K562 (cell line): ENCODE measurements at regions not wholly inside any gene's neighbourhood (a gene's known extent, or its start where the extent isn't known, plus 50 kb on each side); places are given as distances from the start of the nearest gene placed in this dataset.

Experiments
- ATAC-seq: fragments of 200-7000 bp; cut with Tn5 transposase; 3 replicates; pipeline ENCODE4 v1.9.1; 2020; ENCODE audit warnings: moderate library complexity
- BruUV-seq: library from RNA; stranded (reverse); fragments of 400-500 nt; replicated peaks from 2 replicates; lab custom pipeline; 2021; lab: Mats Ljungman, UMichigan
- CTCF ChIA-PET: fragments of 300-600 bp; formaldehyde crosslinking; extraction: SDS; loops from one replicate; lab custom pipeline; 2021; ENCODE audit warnings: low intra/inter-chr PET ratio; lab: Yijun Ruan, JAX
- POLR2A ChIA-PET: fragments of 300-600, 350-650 bp; sonication (Branson Sonifier 250); formaldehyde crosslinking; extraction: SDS; loops from one replicate; lab custom pipeline; 2021; ENCODE audit warnings: antibody characterized with exemption, inconsistent platforms; lab: Yijun Ruan, JAX
- DNase-seq, 4 experiments: peaks; one replicate each; pipeline versions ENCODE4 v3.0.0 to v3.0.0-alpha.2; 2011 to 2018; ENCODE audit warnings: low spot score in 3 of 4, mixed read lengths in 3 of 4; ENCODE audit errors: extremely low read depth in 1 of 4
- FAIRE-seq: peaks from 2 replicates; lab custom pipeline; 2011; peaks lifted over from hg19 to GRCh38; lab: Jason Lieb, UNC
- H2AFZ ChIP-seq: 2 replicates; pipeline ENCODE4 v1.6.0; 2011; ENCODE audit warnings: low read depth, low read length, control low read depth, inconsistent platforms
- H3K27ac ChIP-seq: fragments of 200-600 bp; 3 replicates; pipeline ENCODE4 v1.8.0; 2011; ENCODE audit warnings: low read depth, mild to moderate bottlenecking, control low read depth, inconsistent platforms, low read length, moderate library complexity, mixed read lengths; ENCODE audit errors: extremely low read depth
- H3K27me3 ChIP-seq, 2 experiments: fragments of 300-600 bp in 1 of 2; 2 replicates in 1 of 2; 3 replicates in 1 of 2; pipeline versions ENCODE4 v1.6.0 to v1.8.0; 2011; ENCODE audit warnings: inconsistent platforms in 2 of 2, low read length in 2 of 2, mild to moderate bottlenecking in 1 of 2, mixed read lengths in 1 of 2, moderate library complexity in 1 of 2; ENCODE audit not compliant: control insufficient read depth in 2 of 2, insufficient read depth in 2 of 2
- H3K36me3 ChIP-seq: fragments of 300-600 bp; 3 replicates; pipeline ENCODE4 v1.8.0; 2011; ENCODE audit warnings: mild to moderate bottlenecking, low read length, inconsistent platforms; ENCODE audit not compliant: control insufficient read depth, insufficient read depth
- H3K4me1 ChIP-seq, 2 experiments: fragments of 200-600 bp in 1 of 2; replicated peaks in 1 of 2; 2 replicates in 1 of 2; 3 replicates in 1 of 2; pipeline versions ENCODE4 v1.5.1 to v1.8.0; 2011; ENCODE audit warnings: inconsistent platforms in 2 of 2, low read length in 2 of 2, mild to moderate bottlenecking in 1 of 2, mixed read lengths in 1 of 2, moderate library complexity in 1 of 2; ENCODE audit not compliant: control insufficient read depth in 2 of 2, insufficient read depth in 2 of 2
- H3K4me2 ChIP-seq: 2 replicates; pipeline ENCODE4 v1.6.1; 2011; ENCODE audit warnings: low read length, control low read depth, inconsistent platforms, mixed read lengths; ENCODE audit not compliant: insufficient read depth
- H3K4me3 ChIP-seq: fragments of 200-600 bp; sonication (generic), shearing (Covaris generic); 2 replicates; pipeline ENCODE4 v1.5.1; 2016; ENCODE audit warnings: control low read depth, inconsistent platforms
- H3K79me2 ChIP-seq: fragments of 200-600 bp; 3 replicates; pipeline ENCODE4 v1.8.0; 2011; ENCODE audit warnings: low read length, inconsistent platforms; ENCODE audit not compliant: control insufficient read depth, insufficient read depth
- H3K9ac ChIP-seq, 2 experiments: 2 replicates each; pipeline versions ENCODE4 v1.6.0 to v1.6.1; 2011; ENCODE audit warnings: low read depth in 2 of 2, low read length in 2 of 2, control low read depth in 1 of 2, inconsistent platforms in 1 of 2, mild to moderate bottlenecking in 1 of 2, mixed read lengths in 1 of 2; ENCODE audit not compliant: insufficient read depth in 1 of 2
- H3K9me1 ChIP-seq: one replicate; pipeline ENCODE4 v1.6.0; 2011; ENCODE audit warnings: inconsistent platforms, mild to moderate bottlenecking, low read length, moderate library complexity; ENCODE audit not compliant: control insufficient read depth, insufficient read depth
- H3K9me3 ChIP-seq: replicated peaks from 2 replicates; pipeline ENCODE4 v1.5.1; 2011; ENCODE audit warnings: low read depth, low read length, inconsistent platforms; ENCODE audit not compliant: control insufficient read depth, insufficient read depth
- H4K20me1 ChIP-seq: replicated peaks from 2 replicates; pipeline ENCODE4 v1.6.1; 2011; ENCODE audit warnings: low read length, inconsistent platforms, mixed read lengths; ENCODE audit not compliant: control insufficient read depth, insufficient read depth
- CSDE1 ChIP-seq, 2 experiments: fragments of 450-650 bp; IDR thresholded peaks; 2 replicates each; pipeline ENCODE4 v1.6.1; 2016; ENCODE audit warnings: mild to moderate bottlenecking in 1 of 2
- GABPB2 ChIP-seq: fragments of 250-450 bp; sonication (Bioruptor Pico); conservative IDR thresholded peaks from 2 replicates; pipeline ENCODE4 v1.5.1; 2021; ENCODE audit warnings: mild to moderate bottlenecking
- LCOR ChIP-seq: sonication (generic); formaldehyde crosslinking; IDR thresholded peaks from 2 replicates; pipeline ENCODE4 v1.8.0; 2022; ENCODE audit warnings: mild to moderate bottlenecking, missing genetic modification reagents
- TCF7L2 ChIP-seq: fragments of 150-350 bp; IDR thresholded peaks from 2 replicates; pipeline ENCODE4 v1.6.1; 2016; ENCODE audit warnings: low read depth, mild to moderate bottlenecking, low read length, moderate library complexity
- THAP7 ChIP-seq: fragments of 250-450 bp; sonication (Bioruptor Pico); IDR thresholded peaks from 2 replicates; pipeline ENCODE4 v1.5.0; 2021
- ZBTB11 ChIP-seq, 3 experiments: fragments of 200-800 bp in 1 of 3; fragments of 250-450 bp in 1 of 3; fragments of 450-650 bp in 1 of 3; sonication (Bioruptor Pico) in 1 of 3; sonication (Bioruptor generic) in 1 of 3; formaldehyde crosslinking in 1 of 3; IDR thresholded peaks; 2 replicates each; pipeline versions ENCODE4 v1.6.1 to v1.8.0; 2016 to 2022; ENCODE audit warnings: mild to moderate bottlenecking in 2 of 3, missing genetic modification characterization in 2 of 3, missing compliant biosample characterization in 1 of 3, moderate library complexity in 1 of 3
- ZBTB12 ChIP-seq: fragments of 250-450 bp; sonication (Bioruptor Pico); IDR thresholded peaks from 2 replicates; pipeline ENCODE4 v1.4.0; 2020
- ZNF354B ChIP-seq: fragments of 250-450 bp; sonication (Bioruptor Pico); IDR thresholded peaks from 2 replicates; pipeline ENCODE4 v1.4.0; 2020
- ZNF408 ChIP-seq: fragments of 250-450 bp; sonication (Bioruptor Pico); IDR thresholded peaks from 2 replicates; pipeline ENCODE4 v1.4.0; 2020; ENCODE audit warnings: low read depth, mild to moderate bottlenecking, moderate library complexity
- ZNF609 ChIP-seq: sonication (generic); formaldehyde crosslinking; IDR thresholded peaks from 2 replicates; pipeline ENCODE4 v1.8.1; 2023; ENCODE audit warnings: missing genetic modification reagents, mild to moderate bottlenecking, borderline replicate concordance
- WGBS: fragments of 100-300 bp; shearing (Covaris generic); methylation state at CpG from one replicate; pipeline ENCODE4 v1.1.6; 2016; ENCODE audit warnings: low coverage, mixed read lengths; ENCODE audit not compliant: insufficient coverage; ENCODE audit errors: missing lambda C conversion rate; 5-methylcytosine and 5-hydroxymethylcytosine counted together
- in situ Hi-C: fragments of 300-500 bp; cut with MboI; formaldehyde crosslinking; loops from 4 replicates; pipeline ENCODE4 v1.15.0; 2018; ENCODE audit warnings: inconsistent platforms, mixed read lengths
- intact Hi-C: fragments of 100-400 bp; cut with micrococcal nuclease; formaldehyde crosslinking; loops from 2 replicates; pipeline ENCODE4 v1.14.2; 2022

- no peaks in the 10 kb centered on the region for H3K9me1 ChIP-seq
- no peaks in the 10 kb centered on the region for H3K4me1 ChIP-seq
- no peak overlapping the region for H3K9ac ChIP-seq
- H4K20me1 ChIP-seq: no peaks in the 10 kb centered on the region
- H2AFZ ChIP-seq: no peak overlapping the region
- no peak overlapping the region for H3K4me2 ChIP-seq
- H3K27ac ChIP-seq: no peak overlapping the region
- ChIA-PET POLR2A (no interaction called here), CTCF (no interaction called here)
- H3K9me3 ChIP-seq: no peaks in the 10 kb centered on the region
- no peak for DNase-seq
- no TSS peak for BruUV-seq
- no peak for FAIRE-seq
- 0% methylated on average over 1 of the region's 1 CpG for WGBS
- H3K4me3 ChIP-seq: no peak overlapping the region
- no peaks in the 10 kb centered on the region for H3K27me3 ChIP-seq
- no peaks in the 10 kb centered on the region for H3K36me3 ChIP-seq
- H3K79me2 ChIP-seq: no peaks in the 10 kb centered on the region
- intact Hi-C loops: no loop called here
- in situ Hi-C loops: no loop called here
- ATAC-seq: no peak
- no peak for TF ChIP-seq ZNF609
- no peak for TF ChIP-seq ZBTB12 (CRISPR knock-in tag)
- TF ChIP-seq GABPB2 (CRISPR knock-in tag): no peak
- no peak for TF ChIP-seq ZNF408
- TF ChIP-seq ZNF354B: no peak
- no peak for TF ChIP-seq LCOR (CRISPR knock-in tag)
- no peak for TF ChIP-seq ZBTB11 (CRISPR knock-in tag; IDR thresholded peaks at IDR 0.05)
- no peak for TF ChIP-seq THAP7 (CRISPR knock-in tag)
- no peak for TF ChIP-seq CSDE1 (IDR thresholded peaks at IDR 0.05)
- TF ChIP-seq TCF7L2: no peak
These were observed 1333.3 kb upstream of the SLC39A10 start for GRCh38 chr2:194323740-194324139.
